ENCODE measurements at regions not wholly inside any gene's neighbourhood (a gene's known extent, or its start where the extent isn't known, plus 50 kb on each side); places are given as distances from the start of the nearest gene placed in this dataset.

- TF ChIP-seq POLR2A (IDR thresholded peaks at IDR 0.05) (no peak), CTCF (IDR thresholded peaks at IDR 0.05) (no peak)
These were observed 1487.0 kb upstream of the GBE1 start for GRCh38 chr3:83248454-83248853.

All from heart left ventricle (tissue), 13 donors.